HG02623 (cell line): ENCODE measurements at regions not wholly inside any gene's neighbourhood (a gene's known extent, or its start where the extent isn't known, plus 50 kb on each side); places are given as distances from the start of the nearest gene placed in this dataset.

ENCODE experiments used
- ATAC-seq: cut with Tn5 transposase; IDR thresholded peaks from one replicate; pipeline ENCODE4 v1.9.1; 2021; ENCODE audit warnings: moderate library complexity; ENCODE audit not compliant: unreplicated experiment

GRCh38 chr4:175946472-175947116, 119.0 kb upstream of the WDR17 start:
- ATAC-seq: no peak

- peak; percentile 58 for ATAC-seq
These were observed 118.4 kb upstream of the WDR17 start for GRCh38 chr4:175947117-175947722.

- no peak for ATAC-seq
These were observed 113.8 kb upstream of the WDR17 start for GRCh38 chr4:175951794-175952193.

- no peak for ATAC-seq
These were observed 112.5 kb upstream of the WDR17 start for GRCh38 chr4:175953116-175953515.

- peak; percentile 89 for ATAC-seq
These were observed 111.6 kb upstream of the WDR17 start for GRCh38 chr4:175953960-175954521.

GRCh38 chr4:175954685-175955084, 111.0 kb upstream of the WDR17 start:
- ATAC-seq: no peak

- peak; percentile 70 for ATAC-seq
These were observed 104.0 kb upstream of the WDR17 start for GRCh38 chr4:175961604-175962003.

- ATAC-seq: no peak
These were observed 95.6 kb upstream of the WDR17 start for GRCh38 chr4:175970072-175970471.

- ATAC-seq: no peak
These were observed 94.9 kb upstream of the WDR17 start for GRCh38 chr4:175970724-175971123.

GRCh38 chr4:175971388-175972179, 94.1 kb upstream of the WDR17 start:
- ATAC-seq: no peak

GRCh38 chr4:175973027-175973923, 92.4 kb upstream of the WDR17 start:
- no peak for ATAC-seq

GRCh38 chr4:175983636-175984035, 82.0 kb upstream of the WDR17 start:
- ATAC-seq: no peak

GRCh38 chr4:175986668-175987067, 79.0 kb upstream of the WDR17 start:
- ATAC-seq: no peak

GRCh38 chr4:175988511-175988910, 77.1 kb upstream of the WDR17 start:
- no peak for ATAC-seq

GRCh38 chr4:175996206-175996605, 69.4 kb upstream of the WDR17 start:
- no peak for ATAC-seq

GRCh38 chr4:175997291-175997690, 68.3 kb upstream of the WDR17 start:
- no peak for ATAC-seq

GRCh38 chr4:175998782-175999181, 66.9 kb upstream of the WDR17 start:
- no peak for ATAC-seq

- ATAC-seq: no peak
These were observed 65.7 kb upstream of the WDR17 start for GRCh38 chr4:175999944-176000343.

GRCh38 chr4:176001151-176002006, 64.3 kb upstream of the WDR17 start:
- no peak for ATAC-seq
